ENCODE measurements at regions not wholly inside any gene's neighbourhood (a gene's known extent, or its start where the extent isn't known, plus 50 kb on each side); places are given as distances from the start of the nearest gene placed in this dataset.

DNA sequence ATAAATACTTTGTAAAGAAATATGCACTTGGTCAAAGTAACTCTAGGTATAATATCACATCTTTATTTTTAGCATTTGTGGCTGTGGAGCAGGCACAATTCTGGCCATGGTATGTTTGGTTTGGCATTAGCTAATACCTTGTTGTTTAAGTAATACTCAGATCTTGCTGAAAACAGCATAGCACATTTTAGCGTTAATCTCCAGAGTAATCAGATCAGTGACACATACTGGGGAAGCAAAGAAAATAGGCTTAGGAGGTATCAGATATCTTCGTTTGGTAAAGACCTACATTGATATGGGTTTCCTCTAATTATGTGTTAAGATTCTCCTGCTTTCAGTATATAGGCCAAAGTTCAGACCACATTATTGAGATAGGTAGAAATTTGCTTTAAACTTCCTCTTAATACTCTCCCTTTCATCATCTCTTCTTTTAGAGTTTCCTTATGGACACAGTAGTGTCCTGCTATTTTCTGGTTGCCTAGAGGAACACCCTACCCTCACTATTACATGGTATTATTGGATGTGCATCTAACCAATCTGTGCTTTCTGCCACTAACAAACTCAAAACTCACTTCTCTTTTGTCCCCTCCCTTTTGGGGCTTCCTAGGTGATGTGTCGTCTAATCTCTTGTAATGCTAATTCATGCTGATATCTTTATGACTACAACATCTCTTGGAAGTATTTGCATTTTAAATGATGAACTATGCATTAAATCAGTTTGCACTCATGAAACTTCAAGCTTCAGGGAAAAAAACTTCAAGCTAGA is 437.3 kb upstream of the ADAMTSL1 start:
- H3K4me3 ChIP-seq (ENCODE audit: severe bottlenecking) = no peak overlapping the region
- TF ChIP-seq CTCF (IDR thresholded peaks at IDR 0.05; ENCODE audit: poor library complexity, severe bottlenecking) = no peak
- no peaks in the 10 kb centered on the region for H3K4me1 ChIP-seq (ENCODE audit: insufficient read depth, poor library complexity, severe bottlenecking)
- H3K9me3 ChIP-seq (ENCODE audit: severe bottlenecking) = no peaks in the 10 kb centered on the region
- ATAC-seq (ENCODE audit: low read depth) (no peak), DNase-seq (ENCODE audit: low spot score) (no peak)
- no peak overlapping the region for H3K27ac ChIP-seq (ENCODE audit: poor library complexity, severe bottlenecking)
- no peaks in the 10 kb centered on the region for H3K36me3 ChIP-seq (ENCODE audit: low read depth)
- no peaks in the 10 kb centered on the region for H3K27me3 ChIP-seq (ENCODE audit: insufficient read depth, poor library complexity, severe bottlenecking)

DNA sequence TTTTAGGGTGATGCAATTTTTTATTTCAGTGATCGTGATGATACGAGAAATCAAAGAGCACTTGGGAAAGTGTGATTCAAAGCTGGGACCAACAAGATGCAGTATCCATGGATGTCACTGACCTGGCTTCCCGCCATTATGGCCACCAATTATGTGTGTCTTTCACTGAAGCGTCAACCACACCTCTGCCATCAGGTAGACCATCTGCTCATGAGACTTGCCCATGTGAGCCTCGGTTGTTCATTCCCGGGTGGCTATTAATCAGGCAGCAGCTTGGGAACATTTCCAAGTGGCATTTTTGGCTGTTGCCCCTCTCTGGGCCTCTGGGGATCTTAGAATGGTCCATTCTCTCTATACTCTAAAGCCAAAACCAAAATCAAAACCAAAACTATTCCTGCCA is 436.0 kb upstream of the ADAMTSL1 start:
- no peak for ATAC-seq (ENCODE audit: low read depth)
- DNase-seq (ENCODE audit: low spot score) = no peak
- no peaks in the 10 kb centered on the region for H3K36me3 ChIP-seq (ENCODE audit: low read depth)
- H3K27me3 ChIP-seq (ENCODE audit: insufficient read depth, poor library complexity, severe bottlenecking) = no peaks in the 10 kb centered on the region
- no peak for TF ChIP-seq CTCF (IDR thresholded peaks at IDR 0.05; ENCODE audit: poor library complexity, severe bottlenecking)
- no peak overlapping the region for H3K4me3 ChIP-seq (ENCODE audit: severe bottlenecking)
- no peaks in the 10 kb centered on the region for H3K4me1 ChIP-seq (ENCODE audit: insufficient read depth, poor library complexity, severe bottlenecking)
- H3K27ac ChIP-seq (ENCODE audit: poor library complexity, severe bottlenecking) = no peak overlapping the region
- no peaks in the 10 kb centered on the region for H3K9me3 ChIP-seq (ENCODE audit: severe bottlenecking)

- Histone ChIP-seq H3K27me3 (ENCODE audit: insufficient read depth, poor library complexity, severe bottlenecking) (no peaks in the 10 kb centered on the region), H3K9me3 (ENCODE audit: severe bottlenecking) (no peaks in the 10 kb centered on the region)
- no peak for TF ChIP-seq CTCF (IDR thresholded peaks at IDR 0.05; ENCODE audit: poor library complexity, severe bottlenecking)
Observed at GRCh38 chr9:18040327-18040726, 433.6 kb upstream of the ADAMTSL1 start.

DNA sequence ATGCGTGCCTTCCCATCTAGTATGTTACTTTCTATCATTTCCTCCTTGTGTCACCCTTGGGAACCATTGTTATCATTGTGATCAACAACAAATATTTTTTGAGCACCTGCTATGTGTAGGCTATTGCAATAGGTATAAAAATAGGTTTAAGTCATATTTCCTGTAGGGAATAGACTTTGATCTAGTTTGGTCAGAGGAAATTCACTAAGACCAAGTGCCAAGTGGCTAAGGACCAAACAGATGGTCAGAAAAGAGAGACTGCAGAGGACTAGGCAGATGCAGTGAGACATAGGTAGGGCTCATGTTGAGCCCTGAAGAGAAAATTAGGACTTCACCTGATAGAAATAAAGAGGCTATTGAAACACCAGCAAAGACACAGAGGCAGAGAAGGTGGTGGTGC is 430.0 kb upstream of the ADAMTSL1 start:
- no peaks in the 10 kb centered on the region for H3K9me3 ChIP-seq (ENCODE audit: severe bottlenecking)
- no peaks in the 10 kb centered on the region for H3K36me3 ChIP-seq (ENCODE audit: low read depth)
- H3K4me1 ChIP-seq (ENCODE audit: insufficient read depth, poor library complexity, severe bottlenecking) = no peaks in the 10 kb centered on the region
- H3K27me3 ChIP-seq (ENCODE audit: insufficient read depth, poor library complexity, severe bottlenecking) = no peaks in the 10 kb centered on the region
- H3K4me3 ChIP-seq (ENCODE audit: severe bottlenecking) = no peak overlapping the region
- ATAC-seq (ENCODE audit: low read depth) = no peak
- TF ChIP-seq CTCF (IDR thresholded peaks at IDR 0.05; ENCODE audit: poor library complexity, severe bottlenecking) = no peak
- DNase-seq (ENCODE audit: low spot score) = no peak
- H3K27ac ChIP-seq (ENCODE audit: poor library complexity, severe bottlenecking) = no peak overlapping the region

More at GRCh38 chr9:18040327-18040726, 433.6 kb upstream of the ADAMTSL1 start:
- H3K27ac ChIP-seq (ENCODE audit: poor library complexity, severe bottlenecking) = no peak overlapping the region
- ATAC-seq (ENCODE audit: low read depth) (no peak), DNase-seq (ENCODE audit: low spot score) (no peak)
- H3K4me1 ChIP-seq (ENCODE audit: insufficient read depth, poor library complexity, severe bottlenecking) = no peaks in the 10 kb centered on the region
- no peak overlapping the region for H3K4me3 ChIP-seq (ENCODE audit: severe bottlenecking)
- H3K36me3 ChIP-seq (ENCODE audit: low read depth) = no peaks in the 10 kb centered on the region

GRCh38 chr9:18045326-18045725 is 428.6 kb upstream of the ADAMTSL1 start:
- H3K36me3 ChIP-seq (ENCODE audit: low read depth) = no peaks in the 10 kb centered on the region
- no peaks in the 10 kb centered on the region for H3K4me1 ChIP-seq (ENCODE audit: insufficient read depth, poor library complexity, severe bottlenecking)
- no peaks in the 10 kb centered on the region for H3K9me3 ChIP-seq (ENCODE audit: severe bottlenecking)
- no peak overlapping the region for H3K27ac ChIP-seq (ENCODE audit: poor library complexity, severe bottlenecking)
- no peak overlapping the region for H3K4me3 ChIP-seq (ENCODE audit: severe bottlenecking)
- H3K27me3 ChIP-seq (ENCODE audit: insufficient read depth, poor library complexity, severe bottlenecking) = no peaks in the 10 kb centered on the region
- no peak for TF ChIP-seq CTCF (IDR thresholded peaks at IDR 0.05; ENCODE audit: poor library complexity, severe bottlenecking)
- DNase-seq (ENCODE audit: low spot score) (no peak), ATAC-seq (ENCODE audit: low read depth) (no peak)

Data from RWPE2 (cell line).